Urinary bladder (tissue), 3 donors: ENCODE measurements at regions not wholly inside any gene's neighbourhood (a gene's known extent, or its start where the extent isn't known, plus 50 kb on each side); places are given as distances from the start of the nearest gene placed in this dataset.

ENCODE experiments used
- DNase-seq: peaks from one replicate; pipeline ENCODE4 v3.0.0-alpha.2; 2015; ENCODE audit errors: extremely low spot score
- H3K27ac ChIP-seq: one replicate; pipeline ENCODE4 v1.5.1; 2013; ENCODE audit warnings: low read depth, mild to moderate bottlenecking, moderate library complexity
- H3K36me3 ChIP-seq: one replicate; pipeline ENCODE4 v1.6.1; 2013; ENCODE audit warnings: mild to moderate bottlenecking, moderate library complexity; ENCODE audit not compliant: insufficient read depth
- H3K4me1 ChIP-seq: one replicate; pipeline ENCODE4 v1.6.1; 2013; ENCODE audit warnings: mild to moderate bottlenecking, moderate library complexity; ENCODE audit not compliant: insufficient read depth
- H3K4me3 ChIP-seq: one replicate; pipeline ENCODE4 v1.5.1; 2013; ENCODE audit warnings: low read depth, low read length
- WGBS: extraction: QIAGEN DNeasy Blood & Tissue Kit; methylation state at CpG from one replicate; pipeline ENCODE4 v1.1.7; 2013; 5-methylcytosine and 5-hydroxymethylcytosine counted together
- donor health status: healthy with polysubstance abuse.
- donor health status: healthy.

DNA sequence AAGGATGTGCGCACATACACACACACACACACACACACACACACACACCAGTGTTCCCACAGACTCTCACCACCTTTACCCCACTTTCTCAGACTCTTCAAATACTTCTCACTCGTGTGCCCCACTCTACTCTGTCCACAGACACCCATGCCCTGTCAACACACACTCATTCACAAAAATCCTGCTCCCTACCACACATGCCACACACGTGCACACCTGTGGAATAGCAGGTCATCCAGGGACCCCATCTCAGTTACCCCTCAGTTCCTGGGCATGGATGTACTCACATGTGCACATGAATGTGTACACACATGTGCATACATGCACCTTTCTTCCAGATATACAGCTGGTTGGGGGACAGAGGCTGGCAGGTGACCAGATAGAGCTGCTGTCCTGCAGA, 142.9 kb downstream of the EMX2 start:
- H3K4me1 ChIP-seq, result no peaks in the 10 kb centered on the region
- no peaks in the 10 kb centered on the region for H3K36me3 ChIP-seq
- no peak overlapping the region for H3K27ac ChIP-seq
- DNase-seq, result no peak
- H3K4me3 ChIP-seq, result no peak overlapping the region
- WGBS, result 71% methylated on average over 3 of the region's 3 CpGs

DNA sequence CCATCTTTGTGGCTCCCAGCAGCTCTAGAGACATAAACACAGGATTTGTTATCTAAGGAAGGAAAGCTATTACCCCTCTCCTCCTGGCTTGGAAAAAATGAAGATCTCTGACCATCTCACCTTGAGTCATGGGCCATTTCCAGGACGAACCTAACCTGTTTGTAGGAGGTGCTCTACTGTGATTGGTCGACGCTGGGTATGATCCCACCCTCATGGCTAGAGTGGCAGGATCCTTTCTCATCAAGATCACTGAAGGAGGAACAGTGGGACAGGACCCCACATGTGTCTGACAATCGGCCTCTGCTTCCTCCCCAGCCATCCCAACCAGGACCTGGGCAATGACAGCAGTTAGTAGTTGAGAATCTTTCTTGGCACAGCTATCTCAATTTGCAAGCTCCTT, 144.1 kb downstream of the EMX2 start:
- Histone ChIP-seq H3K4me3 (no peak overlapping the region), H3K4me1 (no peaks in the 10 kb centered on the region), H3K27ac (no peak overlapping the region), H3K36me3 (no peaks in the 10 kb centered on the region)
- WGBS, result 81% methylated on average over 4 of the region's 4 CpGs
- no peak for DNase-seq

DNA sequence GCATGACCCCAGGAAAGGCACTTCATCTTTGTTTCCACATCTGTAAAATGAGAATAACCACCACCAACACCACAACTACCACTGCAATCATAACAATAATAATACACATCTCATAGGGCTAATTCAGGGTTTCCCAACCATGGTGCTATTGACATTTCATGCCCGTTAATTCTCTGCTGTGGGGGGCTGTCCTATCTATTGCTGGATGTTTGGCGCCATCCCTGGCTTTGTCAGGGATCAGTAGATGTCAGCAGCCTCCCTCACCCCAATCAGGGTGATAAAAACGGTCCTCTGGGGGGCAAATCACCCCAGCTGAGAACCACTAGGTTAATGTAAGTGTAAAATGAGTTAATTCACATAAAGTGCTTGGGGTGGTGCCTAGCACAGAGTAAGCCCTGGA, 145.8 kb downstream of the EMX2 start:
- no peak overlapping the region for H3K27ac ChIP-seq
- no peak for DNase-seq
- no peaks in the 10 kb centered on the region for H3K36me3 ChIP-seq
- no peaks in the 10 kb centered on the region for H3K4me1 ChIP-seq
- 44% methylated on average over 3 of the region's 3 CpGs for WGBS
- no peak overlapping the region for H3K4me3 ChIP-seq

DNA sequence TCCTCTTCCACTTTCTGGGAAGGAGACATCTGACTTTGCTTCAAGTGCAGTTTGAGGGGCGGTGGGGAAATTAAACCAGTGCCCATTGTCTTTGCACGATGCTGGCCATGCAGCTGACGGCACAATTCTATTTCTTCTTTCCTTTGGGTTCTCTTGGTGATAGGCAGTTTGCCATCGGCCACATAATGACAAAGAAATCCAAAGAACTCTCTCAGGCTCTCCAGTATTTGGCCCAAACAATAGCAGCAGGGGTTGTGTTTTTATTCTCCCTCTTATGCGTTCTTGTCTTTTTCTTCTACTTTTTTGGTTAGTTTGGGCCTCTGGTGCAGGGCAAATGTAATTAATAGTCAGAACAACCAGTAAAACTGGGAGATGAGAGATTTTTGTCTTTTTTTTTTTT, 147.0 kb downstream of the EMX2 start:
- WGBS, result 61% methylated on average over 5 of the region's 5 CpGs
- H3K4me1 ChIP-seq, result no peaks in the 10 kb centered on the region
- no peak overlapping the region for H3K27ac ChIP-seq
- H3K4me3 ChIP-seq, result no peak overlapping the region
- no peak for DNase-seq
- no peaks in the 10 kb centered on the region for H3K36me3 ChIP-seq

DNA sequence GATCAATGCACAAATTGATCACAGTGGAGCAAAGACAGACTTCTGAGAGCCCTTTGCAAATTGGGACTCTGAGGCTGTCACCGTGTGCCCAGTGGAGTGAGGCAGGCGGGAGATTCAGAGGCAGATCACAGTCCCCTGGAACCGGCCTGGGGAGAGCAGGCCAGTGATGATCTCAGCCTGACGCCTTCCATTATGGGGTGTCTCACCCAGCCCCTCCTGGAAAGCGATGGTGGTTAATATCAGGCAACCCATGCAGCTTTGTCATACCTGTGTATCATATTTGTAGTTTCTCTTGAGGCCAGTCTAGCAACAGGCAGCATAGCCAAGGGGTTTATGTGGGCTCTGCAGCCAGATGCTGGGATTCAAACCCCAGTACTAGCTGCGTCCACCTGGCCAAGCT, 147.8 kb downstream of the EMX2 start:
- no peak overlapping the region for H3K4me3 ChIP-seq
- no peaks in the 10 kb centered on the region for H3K4me1 ChIP-seq
- 81% methylated on average over 6 of the region's 6 CpGs for WGBS
- no peak overlapping the region for H3K27ac ChIP-seq
- no peak for DNase-seq
- H3K36me3 ChIP-seq, result no peaks in the 10 kb centered on the region

DNA sequence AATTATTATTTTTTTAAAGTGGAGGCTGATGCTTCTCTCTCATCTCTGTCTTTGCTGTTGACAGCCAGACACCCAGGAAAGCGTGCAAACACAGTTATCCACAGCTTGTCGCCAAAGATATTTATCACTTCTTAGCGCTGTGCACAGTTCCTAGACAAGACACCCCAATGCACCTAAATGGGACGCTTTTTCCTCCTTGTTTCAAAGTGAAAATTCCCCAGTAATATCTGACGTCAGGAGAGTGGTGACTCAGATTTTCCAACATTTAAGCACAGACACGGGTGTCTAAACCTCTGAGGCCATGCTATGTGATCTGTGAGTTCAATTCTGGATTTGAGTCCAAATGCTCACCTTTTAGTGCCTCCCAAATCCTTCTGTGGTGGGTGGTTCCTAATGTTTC, 151.6 kb downstream of the EMX2 start:
- Histone ChIP-seq H3K4me3 (no peak overlapping the region), H3K36me3 (no peaks in the 10 kb centered on the region), H3K27ac (no peak overlapping the region), H3K4me1 (no peaks in the 10 kb centered on the region)
- WGBS, result 49% methylated on average over 6 of the region's 6 CpGs
- no peak for DNase-seq

DNA sequence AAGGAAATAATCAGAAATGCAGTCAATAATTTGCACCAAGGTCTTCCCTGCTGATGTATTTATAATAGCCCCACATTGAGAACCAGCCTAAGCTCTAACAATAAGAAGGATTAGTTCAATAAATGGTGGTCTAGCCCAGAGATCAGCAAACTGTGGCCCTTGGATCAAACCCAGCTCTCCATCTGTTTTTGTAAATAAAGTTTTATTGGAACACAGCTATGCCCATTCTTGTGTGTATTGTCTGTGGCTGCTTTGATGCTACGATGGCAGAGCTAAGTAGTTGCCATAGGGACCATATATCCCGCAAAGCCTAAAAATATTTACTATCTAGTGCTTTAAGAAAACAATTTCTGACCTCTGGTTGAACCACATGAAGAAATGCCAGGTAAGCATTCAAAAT, 154.9 kb downstream of the EMX2 start:
- DNase-seq, result no peak
- WGBS, result 81% methylated on average over 2 of the region's 2 CpGs

DNA sequence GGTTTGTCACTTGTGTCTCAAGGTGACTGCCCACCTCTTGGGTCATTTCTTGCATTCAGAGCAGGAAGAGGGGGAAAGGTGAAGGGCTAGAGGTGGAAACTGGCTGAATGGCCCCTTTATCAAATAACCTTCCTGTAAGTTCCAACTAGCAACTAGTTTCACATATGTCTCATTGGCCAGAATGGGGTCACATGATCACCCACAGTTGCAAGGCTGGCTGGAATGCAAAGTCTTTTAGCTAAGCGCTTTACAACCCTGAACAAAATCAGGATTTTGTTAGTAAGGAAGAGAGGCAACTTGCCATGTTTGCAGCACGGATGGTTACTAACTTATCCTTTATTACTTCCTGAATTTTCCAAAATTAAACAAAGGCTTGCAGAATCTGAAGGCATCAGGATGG, 156.3 kb downstream of the EMX2 start:
- 63% methylated on average over 2 of the region's 2 CpGs for WGBS
- no peak overlapping the region for H3K27ac ChIP-seq
- H3K36me3 ChIP-seq, result no peaks in the 10 kb centered on the region
- no peak overlapping the region for H3K4me3 ChIP-seq
- no peak for DNase-seq
- H3K4me1 ChIP-seq, result no peaks in the 10 kb centered on the region

More for the DNA sequence above, 154.9 kb downstream of the EMX2 start:
- H3K4me3 ChIP-seq, result no peak overlapping the region
- H3K36me3 ChIP-seq, result no peaks in the 10 kb centered on the region
- no peak overlapping the region for H3K27ac ChIP-seq
- no peaks in the 10 kb centered on the region for H3K4me1 ChIP-seq

DNA sequence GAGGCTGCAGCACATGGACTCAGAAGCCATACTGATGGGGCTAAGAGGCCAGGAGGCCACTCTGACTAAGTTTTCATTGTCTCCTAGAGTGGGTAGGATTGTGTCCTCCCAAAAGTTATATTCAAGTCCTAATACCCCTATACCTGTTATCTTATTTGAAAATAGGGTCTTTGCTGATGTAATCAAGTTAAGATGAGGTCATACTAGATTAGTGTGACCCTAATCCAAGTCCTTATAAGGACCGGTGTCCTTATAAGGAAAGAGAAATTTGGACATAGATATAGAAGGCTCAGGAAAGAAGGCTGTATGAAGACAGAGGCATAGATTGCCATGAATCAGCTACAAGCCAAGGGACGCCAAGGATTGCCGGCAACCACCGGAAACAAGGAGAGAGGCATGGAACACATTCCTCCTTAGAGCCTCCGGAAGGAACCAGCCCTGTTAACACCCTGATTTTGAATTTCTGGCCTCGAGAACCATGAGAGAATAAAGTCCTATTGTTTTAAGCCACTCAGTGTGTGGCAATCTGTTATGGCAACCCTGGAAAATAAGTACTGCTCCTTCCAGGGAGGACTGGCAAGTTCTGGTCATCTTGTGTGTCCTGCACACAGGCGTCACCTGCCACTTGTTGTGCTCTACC, 157.0 kb downstream of the EMX2 start:
- H3K4me3 ChIP-seq, result no peak overlapping the region
- no peaks in the 10 kb centered on the region for H3K36me3 ChIP-seq
- 81% methylated on average over 7 of the region's 7 CpGs for WGBS
- DNase-seq, result no peak
- no peak overlapping the region for H3K27ac ChIP-seq
- H3K4me1 ChIP-seq, result no peaks in the 10 kb centered on the region

DNA sequence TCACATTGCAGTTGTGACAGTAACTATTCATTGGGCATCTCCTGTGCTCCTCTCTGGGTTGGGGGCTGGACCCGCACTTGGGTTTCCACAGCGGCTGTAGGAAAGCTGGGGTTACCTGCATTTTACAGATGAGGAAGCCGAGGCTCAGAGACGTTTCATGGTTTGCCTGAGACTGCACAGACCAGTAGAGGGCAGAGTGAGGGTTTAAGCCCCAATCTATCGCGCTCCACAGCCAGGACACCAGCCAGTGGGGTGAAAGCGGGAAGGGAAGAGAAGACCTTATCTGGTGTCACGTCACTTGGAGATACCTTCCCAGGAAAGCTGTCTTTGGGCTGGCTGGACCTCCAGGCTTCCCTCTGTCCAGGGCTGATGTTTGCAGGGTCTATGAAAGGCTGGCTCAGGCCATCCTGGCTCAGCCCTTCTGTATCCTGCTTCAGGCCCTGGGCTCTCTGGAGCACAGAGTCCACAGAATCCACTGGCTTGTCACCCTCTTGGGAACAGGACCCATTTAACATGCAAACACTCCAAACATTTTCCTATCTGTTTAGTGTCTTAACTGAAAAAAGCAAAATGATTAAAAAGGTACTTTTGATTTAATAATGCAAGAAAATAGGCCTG, 167.7 kb downstream of the EMX2 start:
- H3K4me1 ChIP-seq, result no peaks in the 10 kb centered on the region
- no peak overlapping the region for H3K4me3 ChIP-seq
- H3K27ac ChIP-seq, result no peak overlapping the region
- H3K36me3 ChIP-seq, result no peaks in the 10 kb centered on the region
- no peak for DNase-seq
- WGBS, result 87% methylated on average over 8 of the region's 8 CpGs

DNA sequence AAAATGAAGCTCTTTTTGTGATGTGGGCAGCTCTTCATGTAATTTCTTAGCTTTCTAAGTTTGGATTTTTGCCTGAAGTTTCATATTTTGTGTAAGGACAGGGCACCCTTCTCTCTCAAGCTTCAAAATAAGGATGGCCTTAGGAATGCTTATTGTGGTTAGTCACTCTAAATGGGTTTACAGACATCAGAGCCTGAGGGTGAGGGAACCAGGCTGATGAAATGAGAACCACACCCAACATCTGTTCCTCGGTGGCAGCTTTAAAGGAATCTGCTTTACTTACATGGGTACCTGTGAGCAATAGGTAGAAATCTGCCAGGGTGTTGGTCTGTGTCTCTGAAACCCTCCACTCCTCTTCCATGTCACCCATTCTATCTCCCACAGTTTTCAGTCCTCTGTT, 174.3 kb downstream of the EMX2 start:
- DNase-seq, result no peak
- WGBS, result 71% methylated on average over 1 of the region's 1 CpG
- Histone ChIP-seq H3K27ac (no peak overlapping the region), H3K4me3 (no peak overlapping the region), H3K36me3 (no peaks in the 10 kb centered on the region), H3K4me1 (no peaks in the 10 kb centered on the region)

DNA sequence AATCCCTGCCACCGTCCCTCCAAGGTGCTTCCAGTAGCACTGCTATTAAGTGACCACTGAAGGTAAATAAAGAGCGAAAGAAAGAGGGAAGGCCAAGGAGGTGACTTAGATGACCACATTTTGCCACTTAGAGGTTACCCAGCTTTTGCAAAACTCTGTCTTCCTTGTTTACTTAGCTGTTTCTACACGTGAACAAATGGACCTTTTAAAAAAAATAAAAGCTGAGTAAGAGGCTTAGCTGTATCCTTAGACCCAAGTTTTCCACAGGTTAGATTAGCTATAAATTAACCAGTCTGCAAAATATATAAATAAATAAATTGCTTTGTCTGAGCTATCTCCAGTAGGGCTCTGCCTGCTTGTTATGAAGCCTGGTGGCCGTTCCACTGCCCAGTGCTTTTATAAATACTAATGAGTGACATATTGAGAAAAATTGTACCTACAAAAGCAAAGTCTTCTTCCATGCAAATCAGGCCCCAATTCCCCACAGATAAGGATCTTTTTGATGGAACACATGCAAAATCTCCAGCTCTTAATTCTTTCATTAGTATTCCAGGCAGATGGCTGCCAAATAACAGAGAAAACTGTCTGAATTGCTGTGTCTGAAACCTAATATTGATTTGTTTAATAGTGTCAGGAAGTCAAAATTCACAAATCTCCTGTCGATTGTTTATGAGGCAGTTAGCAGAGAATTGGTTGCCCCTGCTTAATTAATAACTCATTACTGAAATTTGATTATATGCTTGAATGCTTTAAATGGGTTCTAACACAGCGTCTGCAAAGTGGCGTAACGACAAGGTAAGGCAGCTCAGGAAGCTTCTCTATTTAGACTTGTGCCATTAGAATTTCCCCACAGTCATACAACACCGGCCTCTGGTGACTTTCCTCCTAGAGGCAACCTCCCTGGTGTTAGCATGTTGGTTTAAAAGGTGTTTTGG, 176.7 kb downstream of the EMX2 start:
- no peaks in the 10 kb centered on the region for H3K36me3 ChIP-seq
- H3K4me1 ChIP-seq, result no peaks in the 10 kb centered on the region
- 52% methylated on average over 9 of the region's 9 CpGs for WGBS

DNA sequence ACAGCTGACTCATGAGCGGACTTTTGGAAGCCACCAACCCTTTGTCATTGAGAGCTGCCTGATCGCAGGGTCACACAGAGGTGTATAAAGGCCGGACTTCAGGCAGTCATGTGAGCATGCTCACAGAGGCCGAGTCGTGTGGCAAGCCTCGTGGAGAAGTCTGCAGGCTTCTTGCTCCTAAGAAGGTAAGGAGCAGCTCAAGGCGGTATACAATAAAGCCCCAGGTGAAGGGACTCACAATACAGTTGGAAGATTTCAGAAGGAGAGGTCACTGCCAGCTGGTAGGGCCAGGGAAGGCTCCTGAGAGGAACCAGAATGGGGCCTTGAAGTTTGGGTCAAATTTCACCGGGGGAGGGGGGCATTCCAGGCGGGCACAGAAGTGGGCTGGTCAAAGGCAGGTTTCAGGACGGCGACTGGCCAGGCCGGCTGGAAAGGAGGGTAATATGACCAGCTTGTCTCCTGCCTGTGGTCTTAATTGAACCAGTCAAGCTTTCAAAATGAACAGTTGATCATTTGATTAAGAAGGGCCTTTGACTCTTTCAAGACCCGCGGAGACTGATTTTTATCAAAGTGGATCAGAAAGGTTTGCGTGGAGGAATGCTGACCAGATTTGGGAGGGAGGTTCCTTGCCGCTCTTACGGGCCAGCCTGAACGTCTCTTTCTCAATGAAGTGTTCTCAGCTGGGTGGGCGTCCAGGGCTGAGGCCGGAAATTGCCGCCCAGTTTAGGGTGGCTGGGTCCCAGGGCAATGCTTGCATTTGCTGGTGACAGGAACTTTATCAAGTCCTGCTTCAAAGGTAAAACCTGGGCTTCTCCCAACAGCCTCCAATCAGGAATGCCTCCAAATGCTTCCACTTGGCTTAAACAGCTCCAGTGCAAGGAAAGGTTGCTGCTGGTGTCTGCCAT, 178.6 kb downstream of the EMX2 start:
- no peak for DNase-seq
- 41% methylated on average over 21 of the region's 21 CpGs for WGBS
- H3K36me3 ChIP-seq, result no peaks in the 10 kb centered on the region

More for the DNA sequence above, 176.7 kb downstream of the EMX2 start:
- Histone ChIP-seq H3K4me3 (no peak overlapping the region), H3K27ac (no peak overlapping the region)
- DNase-seq, result no peak

More for the DNA sequence above, 178.6 kb downstream of the EMX2 start:
- H3K4me3 ChIP-seq, result no peak overlapping the region
- H3K27ac ChIP-seq, result no peak overlapping the region
- H3K4me1 ChIP-seq, result no peaks in the 10 kb centered on the region
